GM11168 (cell line): ENCODE measurements at regions not wholly inside any gene's neighbourhood (a gene's known extent, or its start where the extent isn't known, plus 50 kb on each side); places are given as distances from the start of the nearest gene placed in this dataset.

Experiments used
- in situ Hi-C: fragments of 300-500 bp; cut with MboI; formaldehyde crosslinking; loops from one replicate; pipeline ENCODE4 v1.12.0; 2022; ENCODE audit warnings: low sequenced_read_pairs; ENCODE audit not compliant: unreplicated experiment

- in situ Hi-C loops = no loop called here
Observed at GRCh38 chr3:19093084-19093483, 55.2 kb upstream of the KCNH8 start.

DNA sequence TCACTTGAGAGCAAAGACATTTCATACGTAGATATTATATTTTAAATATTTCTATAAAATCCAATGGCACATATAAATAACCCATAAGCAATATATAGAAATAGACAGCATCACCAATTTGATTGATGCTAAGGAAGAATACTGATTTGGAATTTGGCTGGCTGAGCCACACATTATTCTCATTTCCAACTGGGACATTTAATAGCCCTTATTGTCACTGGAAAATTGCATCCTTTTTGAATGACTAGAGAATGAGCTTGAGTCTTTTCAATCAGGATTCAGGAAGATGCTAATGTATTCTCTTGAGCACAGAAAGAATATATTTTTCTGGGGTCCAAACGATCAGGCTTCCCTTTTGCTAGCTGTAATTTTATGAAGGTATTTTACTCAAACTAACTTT lies 70.9 kb upstream of the KCNH8 start:
- in situ Hi-C loops = no loop called here

DNA sequence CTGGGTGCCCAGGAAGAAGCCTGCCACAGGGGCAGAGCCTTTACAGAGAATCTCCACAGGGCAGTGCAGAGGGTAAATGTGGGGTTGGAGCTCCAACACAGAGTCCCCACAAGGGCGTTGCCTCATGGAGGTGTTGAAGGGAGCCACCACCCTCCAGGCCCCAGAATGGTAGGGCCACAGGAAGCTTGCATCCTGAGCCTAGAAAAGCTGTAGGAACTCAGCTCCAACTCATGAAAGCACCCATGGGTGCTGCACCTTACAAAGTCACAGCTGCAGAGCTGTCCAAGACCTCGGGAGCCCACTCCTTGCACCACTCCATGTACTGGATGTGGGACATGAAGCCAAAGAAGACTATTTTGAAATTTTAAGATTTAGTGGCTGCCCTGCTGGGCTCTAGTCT lies 73.3 kb upstream of the KCNH8 start:
- in situ Hi-C loops = no loop called here

DNA sequence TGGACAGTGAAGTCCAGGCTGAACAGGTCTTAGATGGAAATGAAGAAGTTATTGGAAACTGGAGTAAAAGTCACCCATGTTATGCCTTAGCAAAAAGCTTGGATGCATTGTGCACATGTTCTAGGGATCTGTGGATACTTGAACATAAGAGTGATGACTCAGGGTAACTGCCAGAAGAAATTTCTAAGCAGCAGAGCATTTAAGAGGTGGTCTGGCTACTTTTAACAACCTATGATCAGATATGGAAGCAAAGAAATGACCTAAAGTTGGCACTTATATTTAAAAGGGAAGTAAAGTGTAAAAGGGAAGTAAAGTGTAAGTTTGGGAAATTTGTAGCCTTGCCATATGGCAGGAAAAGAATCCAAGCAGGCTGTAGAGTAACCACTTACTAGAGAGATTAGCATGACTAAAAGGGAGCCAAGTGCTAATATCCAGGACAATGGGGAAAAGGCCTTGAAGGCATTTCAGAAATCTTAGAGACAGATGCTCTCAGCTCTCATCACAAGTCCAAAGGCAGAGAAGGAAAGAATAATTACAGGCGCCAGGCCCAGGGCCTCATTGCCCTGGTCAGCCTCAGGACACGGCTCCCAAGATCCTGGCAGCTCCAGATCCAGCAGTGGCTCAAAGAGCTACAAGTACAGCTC lies 73.9 kb upstream of the KCNH8 start:
- in situ Hi-C loops = loop anchor here (25.0 kb wide), 1 partner anchor 463 kb away; no protein-coding TSS in a partner anchor

DNA sequence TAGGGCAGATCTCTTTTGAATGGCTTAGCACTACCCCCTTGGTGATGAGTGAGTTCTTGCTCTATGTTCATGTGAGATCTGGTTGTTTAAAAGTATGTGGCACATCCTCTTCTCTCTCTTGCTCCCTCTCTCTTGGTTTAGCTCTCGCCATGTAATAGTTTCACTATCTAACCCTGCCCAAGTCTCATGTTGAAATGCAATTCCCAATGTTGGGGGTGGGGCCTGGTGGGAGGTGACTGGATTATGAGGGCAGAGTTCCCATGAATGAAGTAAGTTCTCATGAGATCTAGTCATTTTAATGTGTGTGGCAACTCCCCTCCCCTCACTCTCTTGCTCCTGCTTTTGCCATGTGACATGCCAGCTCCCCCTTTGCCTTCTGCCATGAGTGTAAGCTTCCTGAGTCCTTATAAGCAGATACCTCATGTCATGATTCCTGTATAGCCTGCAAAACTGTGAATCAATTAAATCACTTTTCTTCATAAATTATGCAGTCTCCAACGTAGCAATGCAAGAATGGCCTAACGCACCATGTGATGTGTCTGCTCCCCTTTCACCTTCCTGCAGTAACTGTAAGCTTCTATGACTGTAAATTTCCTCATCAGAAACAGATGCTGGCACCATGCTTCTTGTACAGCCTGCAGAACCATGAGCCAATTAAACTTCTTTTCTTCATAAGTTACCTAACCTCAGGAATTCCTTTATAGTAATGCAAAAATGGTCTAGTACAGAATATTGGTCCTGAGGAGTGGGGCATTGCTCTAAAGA lies 74.8 kb upstream of the KCNH8 start:
- in situ Hi-C loops = loop anchor here (25.0 kb wide), 1 partner anchor 464 kb away; no protein-coding TSS in a partner anchor

DNA sequence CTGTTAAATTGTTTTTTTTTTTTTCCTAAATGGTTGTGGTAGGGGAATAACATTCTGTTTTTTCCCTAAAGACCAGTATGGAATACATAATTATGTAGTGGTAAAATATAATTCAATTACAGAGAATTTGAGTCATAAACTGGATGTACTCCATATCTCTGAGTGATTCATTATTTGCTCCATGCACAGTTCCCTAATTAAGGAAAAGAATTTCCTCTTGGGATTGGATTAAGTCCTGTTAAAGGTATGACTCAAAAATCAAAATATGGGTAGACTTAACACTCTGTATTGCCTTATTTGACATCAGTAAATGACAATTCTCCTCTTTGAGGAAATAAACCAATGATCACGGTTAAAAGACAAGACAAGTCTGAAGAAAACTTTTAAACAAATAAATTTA lies 78.0 kb upstream of the KCNH8 start:
- in situ Hi-C loops = loop anchor here (25.0 kb wide), 1 partner anchor 467 kb away; no protein-coding TSS in a partner anchor

DNA sequence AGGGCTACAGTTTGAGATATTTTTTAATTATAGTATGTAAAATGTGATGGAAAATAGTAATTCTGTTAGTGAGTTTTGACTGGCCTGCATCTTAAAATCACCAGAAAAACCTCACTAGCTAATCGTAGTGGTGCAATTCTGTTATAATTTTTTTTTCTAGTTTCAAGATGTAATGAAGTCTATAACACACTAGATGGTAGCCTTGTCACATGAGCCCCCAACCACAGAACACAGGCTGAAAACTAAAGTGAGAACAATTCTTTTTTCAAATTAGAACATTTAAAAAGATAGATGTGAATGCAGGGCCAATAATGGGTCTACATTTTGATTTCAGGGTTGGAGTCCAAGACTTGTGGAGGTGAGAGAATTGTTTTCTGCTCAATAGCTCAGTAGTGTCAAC lies 83.3 kb upstream of the KCNH8 start:
- in situ Hi-C loops = loop anchor here (25.0 kb wide), 1 partner anchor 472 kb away; no protein-coding TSS in a partner anchor

- in situ Hi-C loops = loop anchor here (25.0 kb wide), 1 partner anchor 473 kb away; no protein-coding TSS in a partner anchor
Observed at GRCh38 chr3:19063936-19064335, 84.4 kb upstream of the KCNH8 start.

GRCh38 chr3:19060404-19060803 lies 87.9 kb upstream of the KCNH8 start:
- in situ Hi-C loops = loop anchor here (25.0 kb wide), 1 partner anchor 477 kb away; no protein-coding TSS in a partner anchor

DNA sequence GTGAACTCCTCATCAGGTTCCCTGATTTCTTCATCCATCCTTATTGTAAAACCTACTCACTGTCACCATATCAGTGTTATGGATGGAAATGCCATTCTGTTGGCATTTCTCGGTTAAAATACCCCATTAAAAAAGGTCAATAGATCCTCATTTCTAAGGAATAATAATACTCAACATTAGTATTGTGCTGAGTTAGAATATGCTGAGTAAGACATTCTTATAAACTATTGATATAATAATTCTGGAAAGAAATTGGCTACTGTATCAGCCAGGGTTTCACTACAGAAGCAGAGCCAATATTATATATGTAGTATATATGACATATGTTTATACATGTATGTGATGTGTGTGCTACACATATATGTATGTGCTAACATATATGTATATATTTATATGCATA lies 95.4 kb upstream of the KCNH8 start:
- in situ Hi-C loops = loop anchor here (25.0 kb wide), 1 partner anchor 484 kb away; no protein-coding TSS in a partner anchor

DNA sequence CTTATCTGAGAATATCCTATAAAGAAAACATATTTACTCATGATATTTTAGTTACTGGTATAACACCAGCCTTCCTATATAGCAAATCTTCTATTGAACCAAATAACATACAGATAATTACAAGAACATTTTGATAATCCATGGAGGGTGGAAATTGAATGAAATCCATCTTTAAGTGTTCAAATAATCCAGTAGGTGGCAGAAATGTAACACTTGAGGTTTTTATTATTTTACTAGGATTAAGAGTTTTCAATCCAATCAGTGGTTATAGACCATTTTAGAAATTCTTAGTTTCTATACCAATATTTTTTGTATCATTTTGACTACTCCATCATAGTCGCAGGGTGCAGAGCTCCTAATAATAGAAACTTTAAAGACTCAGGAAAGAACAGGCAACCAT lies 101.9 kb upstream of the KCNH8 start:
- in situ Hi-C loops = no loop called here

GRCh38 chr3:19030522-19030839 lies 117.8 kb upstream of the KCNH8 start:
- in situ Hi-C loops = no loop called here

GRCh38 chr3:19029837-19030521 lies 118.3 kb upstream of the KCNH8 start:
- in situ Hi-C loops = no loop called here

DNA sequence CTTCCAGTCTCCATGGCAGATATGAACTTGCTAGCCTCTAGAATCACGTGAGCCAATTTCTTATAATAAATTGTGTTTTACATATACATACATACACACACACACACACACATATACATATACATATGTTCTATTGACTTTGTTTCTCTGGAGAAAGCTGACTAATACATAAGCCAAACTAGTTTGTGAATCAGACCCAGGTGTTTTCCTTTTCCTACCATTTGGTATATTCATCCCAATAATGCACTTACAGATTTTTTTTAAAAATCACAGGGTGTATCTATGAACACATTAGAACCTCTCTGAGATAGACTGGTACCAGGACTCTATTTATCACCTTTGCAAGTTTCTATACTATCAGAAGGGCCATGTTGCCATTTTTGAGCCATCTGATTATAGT lies 122.9 kb upstream of the KCNH8 start:
- in situ Hi-C loops = no loop called here

GRCh38 chr3:19022546-19022945 lies 125.8 kb upstream of the KCNH8 start:
- in situ Hi-C loops = no loop called here

DNA sequence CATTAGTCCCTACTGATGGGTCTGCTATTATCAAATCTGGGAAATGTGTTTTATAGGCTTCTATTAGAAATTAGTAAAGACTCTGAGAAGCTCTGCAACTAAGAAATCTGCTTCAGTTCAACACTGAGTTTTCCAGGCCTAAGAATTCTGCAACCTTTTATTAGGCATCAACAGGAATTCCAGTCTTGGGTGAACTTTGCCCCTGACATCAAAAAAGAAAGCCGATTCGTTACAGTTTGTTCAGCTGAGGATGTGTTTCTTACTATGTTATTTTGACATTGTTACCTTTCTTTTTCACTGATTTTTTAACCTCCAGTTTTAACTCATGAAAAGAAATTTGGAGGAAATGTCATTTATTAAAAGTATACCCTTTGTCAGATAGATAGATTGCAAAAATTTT lies 131.5 kb upstream of the KCNH8 start:
- in situ Hi-C loops = no loop called here

GRCh38 chr3:19013879-19014278 lies 134.4 kb upstream of the KCNH8 start:
- in situ Hi-C loops = no loop called here

DNA sequence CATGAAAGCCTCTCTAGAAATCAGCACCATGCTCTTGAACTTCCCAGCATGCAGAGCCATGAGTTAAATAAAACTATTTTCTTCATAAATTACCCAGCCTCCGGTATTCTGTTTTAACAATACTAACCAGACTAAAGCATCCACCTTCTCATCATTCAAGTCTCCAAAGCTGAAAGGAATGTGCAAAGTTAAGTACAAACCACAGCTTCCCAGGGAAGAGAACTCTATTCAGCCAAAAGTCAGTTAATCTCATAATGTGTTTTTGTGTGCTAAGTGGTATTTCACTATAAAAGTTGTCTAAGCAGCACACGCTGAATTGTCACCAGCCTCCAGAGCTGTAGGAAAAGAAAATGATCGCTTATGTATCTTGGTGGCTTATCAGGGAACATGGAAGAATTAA lies 135.5 kb upstream of the KCNH8 start:
- in situ Hi-C loops = no loop called here

GRCh38 chr3:19002606-19003005 lies 145.7 kb upstream of the KCNH8 start:
- in situ Hi-C loops = no loop called here

DNA sequence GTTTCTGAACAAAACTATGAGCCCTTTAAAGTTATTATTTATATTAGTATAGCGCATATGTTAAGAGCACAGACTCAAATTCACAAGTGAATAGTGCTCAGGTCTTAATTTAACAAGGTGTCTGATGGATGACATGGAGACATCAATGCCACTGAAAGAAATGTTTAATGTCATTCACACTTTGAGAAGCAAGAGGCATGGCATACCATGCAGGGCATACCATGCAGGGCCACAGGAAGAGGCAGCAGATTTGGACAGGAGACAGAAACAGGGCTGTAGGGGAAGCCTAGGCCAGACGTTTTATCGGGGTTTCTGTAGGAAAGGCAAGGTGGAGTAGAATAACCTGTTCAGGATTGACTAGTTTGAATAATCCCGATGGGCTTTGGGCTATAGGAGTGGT lies 150.2 kb upstream of the KCNH8 start:
- in situ Hi-C loops = no loop called here

- in situ Hi-C loops = no loop called here
Observed at GRCh38 chr3:18992709-18993108, 155.6 kb upstream of the KCNH8 start.
